HG03378 (cell line): ENCODE measurements at regions not wholly inside any gene's neighbourhood (a gene's known extent, or its start where the extent isn't known, plus 50 kb on each side); places are given as distances from the start of the nearest gene placed in this dataset.

Source experiments
- ATAC-seq: cut with Tn5 transposase; IDR thresholded peaks from one replicate; pipeline ENCODE4 v1.9.1; 2021; ENCODE audit warnings: mild to moderate bottlenecking, moderate library complexity; ENCODE audit not compliant: unreplicated experiment

DNA sequence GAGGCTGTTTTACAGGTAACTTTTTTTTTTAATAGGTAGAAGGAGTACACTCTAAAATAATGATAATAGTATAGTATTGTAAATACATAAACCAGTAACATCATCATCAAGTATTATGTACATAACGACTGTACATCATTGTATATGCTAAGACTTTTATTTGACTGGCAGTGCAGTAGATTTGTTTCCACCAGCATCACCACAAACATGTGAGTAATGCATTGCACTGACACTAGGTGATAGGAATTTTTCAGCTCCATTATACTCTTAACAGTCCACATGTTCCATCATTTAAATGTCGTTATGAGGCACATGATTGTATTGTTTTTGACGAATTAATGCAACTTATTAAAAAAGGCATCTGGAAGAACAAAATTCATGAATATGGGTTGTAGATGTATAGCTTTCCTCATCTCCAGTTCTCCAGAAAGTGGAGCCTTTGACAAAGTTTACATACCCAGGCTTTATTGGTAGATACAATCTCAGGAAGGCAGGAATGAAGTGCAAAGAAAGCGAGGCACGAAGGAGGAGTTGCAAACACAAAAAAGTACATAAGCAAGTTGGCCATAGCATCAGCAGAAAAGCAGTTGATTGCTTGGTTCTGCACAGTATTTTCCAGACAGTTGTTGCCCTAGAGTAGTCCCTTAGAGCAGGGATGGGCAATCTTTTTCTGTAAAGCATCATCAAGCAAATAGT is 336.9 kb upstream of the NR3C2 start:
- no peak for ATAC-seq

DNA sequence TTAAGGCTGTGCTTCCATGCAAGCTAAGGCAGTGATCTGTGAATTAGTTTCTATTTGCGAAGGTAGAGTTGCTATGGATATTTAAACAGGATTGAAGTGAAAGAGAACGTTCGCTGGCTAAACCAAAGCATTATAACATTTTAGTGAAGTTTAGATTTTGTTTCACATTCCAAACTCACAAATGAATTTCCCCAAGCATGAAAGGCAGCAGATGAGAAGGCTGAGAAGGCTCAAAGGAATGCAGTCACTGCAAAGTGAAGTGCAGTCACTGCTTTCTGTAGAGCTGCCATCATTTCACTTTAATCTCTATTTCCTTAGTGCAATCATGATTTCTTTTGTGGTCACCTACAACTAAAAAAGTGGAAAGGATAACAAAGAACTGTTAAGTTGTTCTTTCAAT is 334.7 kb upstream of the NR3C2 start:
- ATAC-seq = no peak

DNA sequence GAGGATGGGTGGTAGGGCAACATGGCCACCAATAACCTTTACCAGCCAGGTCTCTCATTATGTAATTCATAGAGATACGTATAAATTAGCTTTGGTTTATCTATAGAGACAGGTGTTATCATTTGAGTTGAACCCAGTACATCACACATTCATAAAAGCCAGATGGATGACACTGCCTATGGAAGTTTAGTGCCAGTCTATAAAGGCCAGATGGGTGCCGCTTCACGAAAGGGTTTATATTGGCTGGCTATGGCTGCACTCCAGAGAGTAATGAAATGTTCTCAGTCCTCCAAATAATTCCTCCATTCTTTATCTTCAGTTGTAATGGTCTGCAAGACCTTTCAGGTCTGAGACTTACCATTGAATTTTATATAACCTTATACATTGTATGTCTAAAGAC is 331.9 kb upstream of the NR3C2 start:
- ATAC-seq = no peak

DNA sequence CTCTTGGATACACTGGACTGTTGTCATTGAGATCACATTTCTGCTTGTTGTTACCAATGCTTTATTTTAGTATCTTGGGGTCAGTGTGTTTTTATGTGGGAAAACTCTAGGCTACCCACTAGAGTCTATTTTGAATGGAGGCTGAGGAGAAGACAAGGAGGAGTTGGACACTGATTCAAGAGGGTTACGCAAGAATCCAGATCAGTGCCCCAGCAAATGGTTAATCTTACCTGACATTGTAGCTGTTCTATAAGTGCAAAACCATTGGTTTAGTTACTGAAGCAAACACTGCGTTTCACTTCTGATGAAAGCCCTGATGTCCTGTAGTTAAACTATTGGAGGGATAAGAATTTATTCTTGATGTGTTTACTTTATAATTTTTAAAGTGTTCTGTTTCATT is 331.1 kb upstream of the NR3C2 start:
- ATAC-seq = no peak

DNA sequence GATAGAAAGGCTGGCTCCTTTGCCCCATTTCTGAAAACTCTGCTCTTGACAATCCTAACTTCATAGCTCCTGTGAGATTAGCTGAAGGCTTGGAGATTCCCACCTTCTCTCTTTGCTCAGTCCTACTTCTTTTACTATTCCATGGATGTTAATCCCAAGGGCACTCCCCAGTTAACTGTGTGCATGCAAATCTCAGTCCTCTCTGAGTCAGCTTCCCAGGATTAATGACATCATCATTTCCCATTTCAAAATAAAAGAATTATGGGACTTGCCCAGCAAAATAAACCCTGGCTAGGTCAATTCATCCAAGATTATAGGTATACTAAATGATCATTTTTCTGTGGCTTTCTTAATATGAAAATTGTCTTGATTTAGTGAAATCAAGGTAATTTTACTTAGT is 328.6 kb upstream of the NR3C2 start:
- ATAC-seq = no peak

DNA sequence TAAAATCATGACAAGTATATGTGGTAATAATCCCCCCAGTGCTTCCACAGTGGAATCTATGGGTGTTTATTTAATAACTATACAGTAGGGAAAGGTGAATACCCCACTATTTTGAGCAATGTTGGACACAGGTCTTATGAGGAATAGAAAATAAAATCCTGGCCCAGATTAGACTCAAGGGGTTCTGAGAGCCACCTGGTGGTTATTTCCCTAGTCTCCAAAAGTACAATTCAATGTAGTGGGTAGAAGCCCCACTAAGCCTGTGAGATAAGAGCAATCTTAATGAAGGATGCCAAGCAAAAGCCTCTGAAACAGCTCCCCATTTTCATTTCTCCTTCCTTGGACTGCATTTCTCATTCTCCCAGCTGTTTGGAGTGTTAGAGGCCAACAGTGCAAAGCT is 328.2 kb upstream of the NR3C2 start:
- ATAC-seq = no peak

DNA sequence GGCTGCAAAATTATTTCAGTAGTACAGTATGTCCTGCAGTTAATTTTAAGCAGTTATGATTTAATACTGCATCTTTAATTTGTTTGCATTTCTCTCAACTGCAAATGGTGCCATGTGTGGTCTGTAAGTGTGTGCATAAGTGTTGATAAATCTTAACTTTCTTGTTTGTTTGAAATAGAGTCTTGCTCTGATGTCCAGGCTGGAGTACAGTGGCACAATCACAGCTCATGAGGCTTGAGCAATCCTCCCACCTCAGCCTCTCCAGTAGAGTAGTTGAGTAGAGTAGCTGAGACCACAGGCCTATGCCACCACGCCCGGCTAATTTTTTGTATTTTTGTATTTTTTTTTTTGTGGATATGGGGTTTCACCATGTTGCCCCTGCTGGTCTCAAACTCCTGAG is 322.5 kb upstream of the NR3C2 start:
- ATAC-seq = no peak

DNA sequence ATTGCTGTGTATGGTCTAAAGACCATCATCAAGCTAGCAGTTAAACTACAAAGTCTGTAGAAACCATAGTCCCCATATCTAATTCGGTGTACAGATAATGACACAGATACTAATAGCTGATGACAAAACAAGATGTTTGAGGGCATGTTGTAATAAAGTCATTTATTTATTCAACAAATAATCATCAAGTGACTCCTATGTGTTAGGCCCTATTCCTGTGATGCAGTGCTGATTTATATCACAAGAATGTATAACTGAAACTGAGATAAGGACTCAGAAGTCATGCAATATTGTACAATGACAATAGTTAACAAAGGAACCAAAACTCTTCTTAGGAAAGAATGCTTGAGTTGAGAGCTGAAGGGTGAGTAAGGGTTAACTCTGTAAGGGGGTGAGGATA is 315.0 kb upstream of the NR3C2 start:
- ATAC-seq = no peak

DNA sequence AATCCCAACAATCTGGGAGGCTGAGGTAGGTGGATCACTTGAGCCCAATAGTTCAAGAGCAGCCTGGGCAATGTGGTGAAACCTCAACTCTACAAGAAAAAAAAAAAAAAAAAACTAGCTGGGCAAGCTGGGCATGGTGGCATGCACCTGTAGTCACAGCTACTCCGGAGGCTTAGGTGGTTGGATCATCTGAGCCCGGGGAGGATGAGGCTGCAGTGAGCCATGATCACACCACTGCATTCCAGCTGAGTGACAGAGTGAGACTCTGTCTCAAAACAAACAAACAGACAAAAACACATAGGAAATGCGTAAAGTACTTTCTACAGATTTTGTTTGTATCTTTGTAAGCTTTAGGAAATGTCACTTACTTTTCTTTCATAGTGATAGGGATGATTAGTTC is 307.2 kb upstream of the NR3C2 start:
- ATAC-seq = no peak

DNA sequence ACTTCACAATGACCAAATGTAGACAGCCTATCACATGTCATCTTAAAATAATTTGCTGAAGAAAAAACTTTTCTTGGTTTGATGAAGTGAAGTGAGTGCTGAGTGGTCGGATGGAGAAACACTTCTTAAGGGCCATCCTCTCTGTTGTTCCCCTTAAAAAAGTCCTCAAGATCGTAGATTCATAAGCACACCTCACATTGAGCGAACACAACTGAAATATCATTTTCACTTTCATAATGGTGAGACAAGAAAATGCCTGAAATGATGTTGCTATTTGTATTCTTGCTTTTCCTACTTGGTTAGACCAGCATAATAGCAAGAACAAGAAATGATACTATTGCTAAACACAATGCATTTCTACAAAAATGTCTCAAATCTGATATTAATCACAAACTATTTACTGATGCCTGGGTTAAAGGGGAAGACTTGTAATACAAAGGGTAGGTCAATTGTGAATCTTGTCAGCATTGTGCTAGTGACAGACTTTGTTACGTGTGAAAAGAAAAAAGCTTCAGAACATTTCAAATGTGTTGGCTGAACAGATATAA is 305.6 kb upstream of the NR3C2 start:
- ATAC-seq = no peak

DNA sequence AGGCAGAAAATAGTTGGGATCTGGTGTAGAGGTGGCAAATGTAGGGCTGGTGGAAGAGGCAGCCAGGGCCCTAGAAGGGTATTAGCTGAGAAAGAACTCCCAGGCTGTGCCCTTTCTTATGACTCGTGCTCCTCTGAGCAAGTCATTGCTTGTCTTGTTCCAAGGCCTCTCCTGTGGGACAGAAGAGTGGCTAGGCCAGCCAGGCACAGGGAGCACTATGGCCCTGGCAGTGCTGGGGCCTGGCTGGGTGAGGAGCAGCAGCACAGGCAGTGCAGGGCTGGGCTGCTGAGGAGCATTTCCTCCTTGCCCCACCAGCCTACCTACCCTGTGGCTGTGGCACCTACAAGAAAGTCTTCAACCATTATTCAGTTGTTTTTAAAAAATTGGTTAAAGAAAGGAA is 298.5 kb upstream of the NR3C2 start:
- no peak for ATAC-seq

DNA sequence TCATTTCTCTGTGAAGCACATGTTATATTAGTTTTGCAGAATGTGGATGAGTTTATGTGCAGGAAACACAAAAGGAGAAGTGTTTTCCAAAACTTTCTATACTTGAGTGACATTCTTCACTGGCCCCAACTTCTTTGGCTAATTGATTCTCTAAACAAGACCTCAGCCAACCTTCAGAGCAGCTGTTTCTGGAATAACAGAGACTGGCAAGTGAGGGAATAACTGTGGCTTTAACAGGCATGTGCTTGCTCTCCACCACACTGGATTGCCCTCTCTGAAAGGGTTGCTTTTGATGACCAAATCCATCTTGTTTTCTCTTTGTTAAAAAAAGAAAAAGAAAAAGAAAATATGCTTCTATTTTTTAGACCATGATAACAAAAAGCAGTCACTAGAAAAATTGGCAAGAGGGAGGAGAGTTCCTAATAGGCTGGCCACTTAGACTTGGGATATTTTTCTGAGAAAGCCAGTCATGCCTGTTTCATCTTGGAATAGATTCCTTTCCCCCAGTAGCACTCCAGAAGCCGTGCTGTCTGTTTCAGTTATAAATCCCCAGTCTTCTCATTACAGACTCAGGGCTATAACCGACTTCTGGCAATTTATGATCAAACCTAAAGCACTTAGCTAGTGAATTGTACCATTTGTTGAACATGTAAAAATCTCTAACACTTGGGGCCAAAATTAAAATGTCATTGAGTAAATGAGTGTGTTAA is 295.0 kb upstream of the NR3C2 start:
- ATAC-seq = no peak

DNA sequence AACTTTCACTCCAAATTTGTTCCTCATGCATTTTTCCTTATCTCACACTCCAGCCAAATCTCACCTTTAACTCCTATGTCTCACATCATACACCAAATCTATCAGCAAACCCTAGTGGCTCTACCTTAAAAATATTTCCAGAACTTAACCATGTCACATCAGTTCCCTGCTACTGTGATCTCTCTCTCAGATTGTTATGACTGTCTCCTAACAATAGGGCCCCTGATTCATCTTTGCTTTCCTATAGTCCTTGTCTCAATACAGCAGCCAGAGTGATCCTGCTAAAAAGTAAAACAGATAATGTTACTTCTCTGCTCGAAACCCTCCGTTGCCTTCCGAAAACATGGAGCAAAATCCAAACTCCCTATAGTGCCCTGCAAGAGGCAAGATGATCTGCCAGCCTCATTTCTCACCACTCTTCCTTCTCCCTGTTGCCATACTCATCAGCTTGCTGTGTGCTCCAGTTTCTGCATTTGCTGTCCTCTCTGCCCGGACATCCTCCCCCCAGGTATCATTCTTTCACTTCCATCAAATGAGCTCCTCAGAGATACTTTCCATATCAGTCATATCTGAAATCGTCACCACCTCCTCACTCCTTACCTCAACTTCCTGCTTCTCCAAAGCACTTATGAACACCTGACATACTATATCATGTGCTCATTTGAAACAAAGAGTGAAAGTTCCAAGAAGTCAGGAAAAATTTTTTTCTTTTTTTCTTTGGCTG is 293.4 kb upstream of the NR3C2 start:
- peak; percentile 77 for ATAC-seq

DNA sequence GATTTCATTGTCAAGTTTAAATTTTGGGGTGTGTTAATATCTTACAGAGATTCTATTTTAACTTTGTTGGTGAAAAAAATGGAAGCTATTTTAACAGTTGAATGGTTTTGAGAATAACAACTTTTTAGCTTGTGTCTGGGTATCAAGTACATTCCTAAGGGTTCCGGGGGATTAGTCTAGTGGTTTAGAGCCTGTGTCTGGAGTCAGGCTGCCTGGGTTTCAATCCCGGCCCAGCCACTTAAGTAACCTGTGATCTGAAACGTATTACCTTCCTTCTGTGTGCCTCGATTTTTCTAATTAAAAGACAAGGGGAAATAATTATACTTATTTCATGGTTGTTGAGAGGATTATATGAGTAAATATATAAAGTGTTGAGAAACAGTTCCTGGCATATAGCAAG is 288.6 kb upstream of the NR3C2 start:
- ATAC-seq = no peak

DNA sequence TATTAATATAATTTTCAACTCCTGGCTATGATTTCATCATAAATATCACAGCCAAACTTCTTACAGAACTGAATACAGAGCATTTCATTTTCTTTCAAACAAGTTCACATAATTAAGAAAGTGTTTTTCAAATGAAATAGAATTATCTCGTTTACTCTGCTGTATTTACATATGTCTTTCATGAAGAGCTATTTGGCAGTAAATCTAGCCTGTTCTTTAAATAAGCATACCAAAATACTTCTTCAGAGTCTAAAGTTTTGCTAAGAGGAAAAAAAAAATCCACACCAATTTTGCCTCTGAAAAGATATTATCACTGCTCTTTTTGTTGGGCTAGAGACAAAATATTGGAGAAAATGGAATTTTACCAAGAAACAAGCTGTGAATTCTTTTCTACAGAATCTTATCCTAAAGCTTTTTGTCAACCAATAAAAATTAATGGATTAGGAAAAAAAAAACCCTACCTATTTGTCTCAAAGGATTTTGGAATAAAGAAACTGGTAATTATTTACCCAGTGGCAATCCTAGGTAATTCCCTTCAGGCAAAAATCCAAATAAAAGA is 287.9 kb upstream of the NR3C2 start:
- ATAC-seq = no peak

DNA sequence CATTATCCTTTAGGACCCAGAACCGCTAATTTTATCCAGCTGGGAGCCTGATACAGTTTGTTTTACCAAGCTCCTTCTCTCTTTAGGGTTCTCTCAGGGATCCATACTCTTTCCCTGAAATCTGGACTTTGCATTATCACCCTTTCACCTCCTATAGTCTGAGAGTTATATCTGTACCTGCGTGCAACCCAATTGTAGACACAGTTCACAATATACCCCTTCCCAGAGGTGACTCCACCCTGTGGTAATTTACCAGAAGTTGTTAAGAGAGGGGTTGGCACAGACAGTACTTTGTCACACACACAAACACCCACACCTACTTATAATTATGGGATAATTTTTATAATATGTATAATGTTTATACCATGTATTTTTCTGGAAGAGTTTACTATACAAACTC is 275.8 kb upstream of the NR3C2 start:
- no peak for ATAC-seq

DNA sequence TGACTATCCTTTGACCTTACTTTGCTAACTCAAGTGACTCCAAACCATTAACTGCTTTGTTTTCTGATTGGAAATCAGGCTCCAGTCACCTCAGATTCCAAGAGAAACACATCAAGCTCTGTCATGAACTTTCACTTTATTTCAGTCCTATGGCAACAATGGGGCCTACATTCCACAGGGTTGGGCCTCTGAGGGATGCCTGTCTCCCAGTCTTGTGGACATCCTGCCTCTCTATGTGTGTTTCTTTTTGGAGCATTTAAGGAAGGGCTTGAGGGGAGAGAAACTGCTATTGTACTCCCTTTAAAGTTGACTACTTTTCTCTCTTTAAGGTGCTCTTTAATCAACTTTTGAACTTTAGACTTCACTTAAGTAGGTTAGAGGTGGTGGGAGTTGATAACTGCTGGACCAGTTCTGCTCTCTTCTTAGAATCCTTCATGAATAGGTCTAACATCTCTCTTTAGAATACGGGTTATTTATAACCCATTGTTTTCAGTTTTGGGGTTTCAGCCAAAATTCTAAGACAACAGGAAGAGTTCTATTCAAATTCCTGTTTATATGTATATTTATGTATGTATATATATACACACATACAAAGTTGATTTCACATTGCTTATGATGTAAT is 274.3 kb upstream of the NR3C2 start:
- ATAC-seq = no peak

DNA sequence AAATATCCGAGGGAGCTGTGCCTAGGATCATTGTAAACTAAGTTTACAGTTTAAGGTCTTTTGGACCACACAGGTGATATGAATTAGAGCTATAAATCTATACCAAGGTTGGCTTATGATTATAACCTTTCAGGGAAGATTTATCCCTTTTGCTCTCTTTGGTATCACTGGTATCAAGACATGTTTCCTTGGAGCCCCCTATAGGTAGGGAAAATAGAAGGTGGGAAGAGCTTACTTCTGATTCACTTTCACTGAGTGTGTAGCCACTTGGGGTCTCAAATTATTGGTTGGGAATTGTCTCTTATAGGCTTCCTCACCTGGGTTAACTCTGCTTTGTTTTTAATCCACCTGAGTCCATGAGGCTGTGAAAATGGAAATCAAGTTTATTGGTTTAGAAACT is 262.1 kb upstream of the NR3C2 start:
- ATAC-seq = no peak

DNA sequence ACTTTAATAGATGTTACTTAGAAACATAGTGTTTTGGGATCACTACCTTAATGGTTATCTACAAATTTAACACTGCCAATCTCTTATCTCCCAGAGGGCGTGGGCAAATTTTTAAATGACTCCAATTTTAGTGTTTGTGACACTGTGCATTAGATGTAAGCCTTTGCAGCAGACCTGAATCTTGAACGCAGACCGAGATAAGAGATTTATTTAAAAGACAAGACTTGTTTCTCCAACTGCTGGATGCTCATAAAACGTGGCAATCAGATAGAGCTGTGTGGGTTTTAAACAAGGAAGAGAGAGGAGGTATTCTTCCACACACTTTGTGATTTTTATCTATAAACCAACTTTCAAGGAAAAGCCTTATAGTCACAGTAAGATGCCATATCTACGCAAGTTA is 252.5 kb upstream of the NR3C2 start:
- no peak for ATAC-seq

DNA sequence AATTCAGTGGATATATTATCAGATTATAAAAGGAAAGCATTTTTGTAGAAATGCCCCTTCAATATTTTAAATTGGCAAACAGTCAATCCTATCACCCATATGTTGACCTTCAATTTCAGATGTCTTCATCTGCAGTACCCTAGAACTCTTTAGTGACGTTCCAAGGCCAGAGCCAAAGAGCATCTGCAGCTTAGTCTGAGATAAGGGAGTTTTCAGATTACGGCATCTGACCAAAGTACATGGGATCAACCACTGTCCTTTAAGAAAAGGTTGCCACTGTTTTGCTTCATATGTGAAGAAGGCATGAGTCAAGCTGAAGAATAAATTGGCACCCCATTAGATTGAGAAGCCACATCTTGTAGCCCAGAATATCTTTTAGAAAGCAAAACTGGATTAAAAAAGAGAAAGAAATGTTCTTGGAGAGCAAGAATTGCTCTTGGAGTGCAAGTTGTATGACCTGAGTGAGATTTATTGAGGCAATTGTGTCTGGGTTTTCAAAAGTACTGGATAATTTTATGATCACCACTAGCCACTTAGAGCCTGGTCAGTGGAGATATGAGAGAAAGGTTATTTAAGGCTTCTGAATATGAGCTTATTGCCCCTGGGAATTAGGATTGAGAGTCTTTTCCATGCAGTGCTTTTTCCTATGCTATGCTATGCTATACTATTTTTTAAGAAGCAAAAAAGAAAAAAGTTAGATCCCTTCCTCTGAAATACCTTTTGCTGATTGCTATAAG is 251.9 kb upstream of the NR3C2 start:
- ATAC-seq = no peak

DNA sequence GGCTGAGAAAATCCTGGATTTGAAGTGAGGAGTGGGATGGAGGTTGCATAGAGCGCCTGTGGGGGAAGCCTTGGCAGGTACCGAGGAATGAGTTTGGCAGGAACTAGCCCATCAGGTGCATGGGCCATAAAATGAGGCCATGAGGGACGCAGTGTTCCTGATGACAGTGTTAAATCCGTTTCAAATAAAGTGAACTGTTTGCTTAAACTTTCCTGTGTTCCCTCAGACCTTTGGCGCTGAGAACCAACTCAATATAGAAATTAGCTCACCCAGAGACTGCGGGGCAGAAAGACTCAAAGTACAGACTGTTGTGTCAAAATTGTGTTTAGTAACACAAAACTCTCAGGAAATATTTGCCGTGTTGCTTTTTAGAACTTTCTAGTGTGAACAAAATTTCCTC is 250.0 kb upstream of the NR3C2 start:
- ATAC-seq = no peak
